B cell (primary cell): ENCODE measurements at regions not wholly inside any gene's neighbourhood (a gene's known extent, or its start where the extent isn't known, plus 50 kb on each side); places are given as distances from the start of the nearest gene placed in this dataset.

ENCODE experiments used
- EZH2 ChIP-seq: IDR thresholded peaks from 2 replicates; pipeline ENCODE4 v1.6.1; 2012; ENCODE audit warnings: borderline replicate concordance, low read depth, mild to moderate bottlenecking, moderate library complexity, low read length; ENCODE audit not compliant: insufficient read depth, poor library complexity, severe bottlenecking
- TF ChIP-seq, protein P1 (sequence below): fragments of 200-600 bp; IDR thresholded peaks from one replicate; pipeline ENCODE4 v1.8.0; 2022; ENCODE audit warnings: antibody characterized with exemption, mild to moderate bottlenecking

DNA sequence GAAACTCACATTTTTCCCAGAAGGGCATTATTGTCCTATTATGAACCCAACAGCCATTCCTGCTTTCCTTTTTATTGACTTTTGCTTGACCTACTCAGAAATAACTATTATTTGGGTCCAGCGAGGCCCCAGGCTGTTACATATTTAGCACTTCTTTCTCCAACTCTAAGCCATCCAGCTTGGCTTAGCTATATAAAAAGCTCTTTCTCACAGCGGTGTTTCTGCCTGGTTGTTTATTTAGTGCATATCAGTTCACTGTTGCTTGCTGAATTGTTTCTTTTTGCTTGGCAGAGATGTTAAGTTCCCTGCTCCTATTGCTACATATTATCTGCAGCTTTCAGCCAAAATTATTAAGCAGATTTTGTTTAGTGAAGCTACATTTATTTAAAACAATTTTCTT is 1156.8 kb upstream of the SEMA6A start:
- TF ChIP-seq, protein P1, sequence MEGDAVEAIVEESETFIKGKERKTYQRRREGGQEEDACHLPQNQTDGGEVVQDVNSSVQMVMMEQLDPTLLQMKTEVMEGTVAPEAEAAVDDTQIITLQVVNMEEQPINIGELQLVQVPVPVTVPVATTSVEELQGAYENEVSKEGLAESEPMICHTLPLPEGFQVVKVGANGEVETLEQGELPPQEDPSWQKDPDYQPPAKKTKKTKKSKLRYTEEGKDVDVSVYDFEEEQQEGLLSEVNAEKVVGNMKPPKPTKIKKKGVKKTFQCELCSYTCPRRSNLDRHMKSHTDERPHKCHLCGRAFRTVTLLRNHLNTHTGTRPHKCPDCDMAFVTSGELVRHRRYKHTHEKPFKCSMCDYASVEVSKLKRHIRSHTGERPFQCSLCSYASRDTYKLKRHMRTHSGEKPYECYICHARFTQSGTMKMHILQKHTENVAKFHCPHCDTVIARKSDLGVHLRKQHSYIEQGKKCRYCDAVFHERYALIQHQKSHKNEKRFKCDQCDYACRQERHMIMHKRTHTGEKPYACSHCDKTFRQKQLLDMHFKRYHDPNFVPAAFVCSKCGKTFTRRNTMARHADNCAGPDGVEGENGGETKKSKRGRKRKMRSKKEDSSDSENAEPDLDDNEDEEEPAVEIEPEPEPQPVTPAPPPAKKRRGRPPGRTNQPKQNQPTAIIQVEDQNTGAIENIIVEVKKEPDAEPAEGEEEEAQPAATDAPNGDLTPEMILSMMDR, result no peak
- no peak for TF ChIP-seq EZH2
